HepG2 (cell line): ENCODE measurements at regions not wholly inside any gene's neighbourhood (a gene's known extent, or its start where the extent isn't known, plus 50 kb on each side); places are given as distances from the start of the nearest gene placed in this dataset.
A peak's percentile ranks its signal among the peaks of the same experiment; 100 is the strongest.

Experiments
- ATF4 ChIP-seq, 2 experiments: fragments of 450-650 bp in 1 of 2; sonication (generic) in 1 of 2; formaldehyde crosslinking; IDR thresholded peaks; 2 replicates each; pipeline versions ENCODE4 v1.5.0 to v1.8.0; 2020 to 2022; ENCODE audit warnings: mild to moderate bottlenecking in 1 of 2, missing genetic modification reagents in 1 of 2
- ATF6 ChIP-seq: sonication (generic); formaldehyde crosslinking; conservative IDR thresholded peaks from 2 replicates; pipeline ENCODE4 v1.4.0; 2020; ENCODE audit warnings: missing genetic modification reagents
- CENPT ChIP-seq: sonication (generic); formaldehyde crosslinking; IDR thresholded peaks from 2 replicates; pipeline ENCODE4 v1.8.0; 2022; ENCODE audit warnings: low read depth, mild to moderate bottlenecking, moderate library complexity, missing genetic modification reagents
- DZIP1 ChIP-seq: sonication (generic); formaldehyde crosslinking; IDR thresholded peaks from 2 replicates; pipeline ENCODE4 v1.5.0; 2020; ENCODE audit warnings: mild to moderate bottlenecking, missing genetic modification reagents
- FOXO1 ChIP-seq: sonication (generic); formaldehyde crosslinking; IDR thresholded peaks from 2 replicates; pipeline ENCODE4 v1.4.0; 2020; ENCODE audit warnings: missing genetic modification reagents
- HOXA9 ChIP-seq: sonication (generic); formaldehyde crosslinking; IDR thresholded peaks from 2 replicates; pipeline ENCODE4 v1.8.1; 2022; ENCODE audit warnings: missing genetic modification reagents, mild to moderate bottlenecking, moderate library complexity, borderline replicate concordance
- MZF1 ChIP-seq: sonication (generic); formaldehyde crosslinking; IDR thresholded peaks from 2 replicates; pipeline ENCODE4 v1.8.1; 2023; ENCODE audit warnings: mild to moderate bottlenecking, missing genetic modification reagents, borderline replicate concordance
- PCBP2 ChIP-seq: fragments of 200-400 bp; formaldehyde crosslinking; optimal IDR thresholded peaks from 2 replicates; pipeline ENCODE3; 2018; ENCODE audit warnings: low read length, low read depth; ENCODE audit not compliant: poor library complexity, severe bottlenecking
- TEAD3 ChIP-seq: optimal IDR thresholded peaks from 2 replicates; pipeline ENCODE3; 2016; ENCODE audit warnings: borderline replicate concordance
- TP53 ChIP-seq: sonication (generic); formaldehyde crosslinking; conservative IDR thresholded peaks from 2 replicates; pipeline ENCODE4 v1.4.0; 2020; ENCODE audit warnings: missing genetic modification reagents
- TRAFD1 ChIP-seq: sonication (generic); formaldehyde crosslinking; IDR thresholded peaks from 2 replicates; pipeline ENCODE4 v1.5.1; 2020; ENCODE audit warnings: missing genetic modification reagents, mild to moderate bottlenecking, borderline replicate concordance
- ZBTB42 ChIP-seq: sonication (generic); formaldehyde crosslinking; IDR thresholded peaks from 2 replicates; pipeline ENCODE4 v1.5.0; 2020; ENCODE audit warnings: mild to moderate bottlenecking, missing genetic modification reagents
- ZC3H4 ChIP-seq: sonication (generic); formaldehyde crosslinking; IDR thresholded peaks from 2 replicates; pipeline ENCODE4 v1.4.0; 2020; ENCODE audit warnings: missing genetic modification reagents, borderline replicate concordance
- ZNF143 ChIP-seq: sonication (generic); formaldehyde crosslinking; IDR thresholded peaks from 2 replicates; pipeline ENCODE4 v1.4.0; 2020; ENCODE audit warnings: missing genetic modification reagents
- ZNF256 ChIP-seq: sonication (generic); formaldehyde crosslinking; conservative IDR thresholded peaks from 2 replicates; pipeline ENCODE4 v1.4.0; 2020; ENCODE audit warnings: missing genetic modification reagents
- ZNF276 ChIP-seq: sonication (generic); formaldehyde crosslinking; IDR thresholded peaks from 2 replicates; pipeline ENCODE4 v1.4.0; 2020; ENCODE audit warnings: mild to moderate bottlenecking, low read depth, missing genetic modification reagents
- ZNF605 ChIP-seq: sonication (generic); formaldehyde crosslinking; IDR thresholded peaks from 2 replicates; pipeline ENCODE4 v1.8.0; 2022; ENCODE audit warnings: mild to moderate bottlenecking, missing genetic modification reagents
- ZNF839 ChIP-seq: sonication (generic); formaldehyde crosslinking; IDR thresholded peaks from 2 replicates; pipeline ENCODE4 v1.4.0; 2020; ENCODE audit warnings: missing genetic modification reagents, mild to moderate bottlenecking, borderline replicate concordance
- ZNF879 ChIP-seq: sonication (generic); formaldehyde crosslinking; IDR thresholded peaks from 2 replicates; pipeline ENCODE4 v1.8.1; 2023; ENCODE audit warnings: missing genetic modification reagents

GRCh38 chr5:74953937-74954720, 87.9 kb upstream of the FAM169A start (continued):
- no peak for TF ChIP-seq ZBTB42
- peak in 1 of 2 experiments; percentile 63; a peak in 2 of 4 replicates for TF ChIP-seq ATF4 (CRISPR knock-in tag; IDR thresholded peaks at IDR 0.05)
- TF ChIP-seq ZNF605 (CRISPR knock-in tag): no peak
- TF ChIP-seq TRAFD1 (CRISPR knock-in tag): no peak; the same call in 1 of the 2 replicates
- no peak for TF ChIP-seq ZNF256 (CRISPR knock-in tag)
- no peak for TF ChIP-seq TP53 (CRISPR knock-in tag)
- no peak for TF ChIP-seq PCBP2
- TF ChIP-seq DZIP1 (CRISPR knock-in tag): no peak
- no peak for TF ChIP-seq ZNF839 (CRISPR knock-in tag)
- no peak for TF ChIP-seq ZNF879
- TF ChIP-seq ZNF276: no peak
- no peak for TF ChIP-seq ZC3H4 (CRISPR knock-in tag)
- TF ChIP-seq TEAD3 (CRISPR knock-in tag): peak; percentile 93
- no peak for TF ChIP-seq ZNF143
- TF ChIP-seq FOXO1 (CRISPR knock-in tag): peak; percentile 78; the same call in 1 of the 2 replicates
- TF ChIP-seq CENPT (CRISPR knock-in tag): no peak
- TF ChIP-seq HOXA9 (CRISPR knock-in tag): no peak
- TF ChIP-seq ATF6 (CRISPR knock-in tag): no peak
- 0 out of 2 replicates have a peak, but pooled peaks have one; percentile 80 for TF ChIP-seq MZF1 (CRISPR knock-in tag)
